RPMI8226 (cell line): ENCODE measurements at regions not wholly inside any gene's neighbourhood (a gene's known extent, or its start where the extent isn't known, plus 50 kb on each side); places are given as distances from the start of the nearest gene placed in this dataset.

ENCODE experiments used
- DNase-seq: peaks from one replicate; pipeline ENCODE4 v3.0.0-alpha.2; 2015

GRCh38 chr5:171657473-171657872 lies 128.1 kb upstream of the SMIM23 start:
- no peak for DNase-seq

DNA sequence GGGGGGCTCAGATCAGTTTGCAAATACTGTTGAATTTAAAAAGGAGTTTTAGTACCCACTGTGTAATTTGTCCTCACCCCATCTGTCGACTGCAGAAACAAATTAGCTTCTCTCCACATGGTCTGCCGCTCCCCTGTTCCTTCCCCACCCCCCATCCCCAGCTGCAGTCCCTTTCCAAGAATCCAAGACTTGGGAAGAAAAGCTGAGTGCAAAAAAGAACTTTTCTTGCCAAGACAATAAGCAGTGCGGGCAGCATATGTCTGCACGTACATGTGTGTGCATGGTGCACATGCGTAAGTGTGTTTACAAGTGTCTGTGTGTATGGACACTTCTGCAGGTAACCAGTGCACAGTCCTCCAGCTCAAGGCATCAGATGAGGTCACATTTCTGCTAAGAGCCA lies 125.7 kb upstream of the SMIM23 start:
- DNase-seq: no peak

GRCh38 chr5:171660434-171660833 lies 125.2 kb upstream of the SMIM23 start:
- DNase-seq: peak; percentile 94

GRCh38 chr5:171661143-171661542 lies 124.5 kb upstream of the SMIM23 start:
- DNase-seq: no peak

- DNase-seq: no peak
These were observed 122.1 kb upstream of the SMIM23 start for GRCh38 chr5:171663311-171664085.

DNA sequence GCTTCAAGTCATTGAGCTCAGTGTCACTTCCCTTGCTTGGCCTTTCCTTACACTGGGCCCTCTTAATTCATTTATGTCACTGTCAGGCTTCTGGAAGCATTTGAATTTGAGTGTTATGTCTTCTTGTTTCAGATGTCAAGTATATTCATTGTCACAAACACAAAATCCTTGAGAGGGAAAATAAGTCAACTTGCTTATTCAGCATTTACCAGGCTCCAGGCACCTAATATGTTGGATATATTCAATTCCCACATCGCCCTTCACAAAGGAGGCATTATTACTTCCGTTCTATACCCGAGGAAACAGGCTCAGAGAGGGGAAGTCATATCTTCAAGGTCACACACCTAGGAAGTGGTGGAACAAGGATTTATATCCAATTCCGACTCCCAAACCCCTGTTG lies 121.1 kb upstream of the SMIM23 start:
- no peak for DNase-seq

- DNase-seq: no peak
These were observed 118.8 kb upstream of the SMIM23 start for GRCh38 chr5:171666815-171667214.

- no peak for DNase-seq
These were observed 118.1 kb upstream of the SMIM23 start for GRCh38 chr5:171667341-171668096.

DNA sequence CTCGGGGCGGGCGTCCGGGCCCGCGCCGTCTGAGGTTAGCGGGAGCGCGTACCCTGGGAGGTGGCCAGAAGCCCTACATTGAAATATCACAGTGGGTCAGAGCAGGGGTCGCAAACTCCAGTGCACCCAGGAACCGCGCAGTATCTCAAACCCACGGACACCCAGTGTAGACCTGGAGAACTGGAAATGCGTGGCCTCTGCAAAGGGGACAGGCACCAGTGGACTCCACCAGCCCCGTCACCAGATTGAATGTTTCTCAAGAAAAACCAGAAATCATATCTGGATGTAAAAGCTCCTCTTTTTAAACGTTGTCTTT lies 117.6 kb upstream of the SMIM23 start:
- no peak for DNase-seq

DNA sequence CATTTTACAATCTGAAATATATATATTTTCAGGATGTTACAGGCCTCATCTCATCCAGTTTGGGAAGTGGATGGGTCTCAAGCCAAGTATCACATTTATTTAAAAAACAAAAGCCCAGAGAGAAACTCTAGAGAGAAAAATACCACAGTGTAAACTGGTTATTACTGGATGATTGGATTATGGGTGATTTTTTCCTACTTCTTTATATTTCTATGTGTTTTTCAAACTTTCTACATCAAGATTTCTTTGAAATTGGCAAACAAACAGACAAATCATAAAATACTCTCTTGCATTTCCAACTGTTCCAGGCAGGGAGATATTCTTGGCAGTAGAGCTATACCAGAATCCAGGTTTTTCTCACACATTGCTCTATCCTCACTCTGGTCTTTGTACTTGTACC lies 116.0 kb upstream of the SMIM23 start:
- DNase-seq: no peak

GRCh38 chr5:171672556-171672955 lies 113.1 kb upstream of the SMIM23 start:
- no peak for DNase-seq

DNA sequence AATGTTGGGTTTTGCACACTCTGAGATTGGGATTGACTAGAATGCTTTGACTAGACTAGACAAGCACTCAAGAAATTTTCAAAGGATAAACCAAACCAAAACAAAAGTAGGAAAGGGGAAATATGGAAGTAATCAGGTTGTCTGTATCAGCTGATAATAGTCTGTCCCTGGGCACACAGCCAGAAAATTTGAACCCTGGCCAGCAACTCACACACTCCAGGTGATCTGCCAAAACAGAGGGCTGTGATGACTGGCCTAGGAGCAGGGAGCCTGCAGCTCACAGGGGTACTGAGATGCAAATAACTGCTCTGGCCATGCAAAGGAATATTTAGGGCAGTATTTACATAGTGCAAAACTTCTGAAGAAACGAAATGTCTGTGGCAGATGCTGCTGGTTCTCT lies 112.3 kb upstream of the SMIM23 start:
- DNase-seq: peak; percentile 55

GRCh38 chr5:171673840-171674239 lies 111.8 kb upstream of the SMIM23 start:
- no peak for DNase-seq

DNA sequence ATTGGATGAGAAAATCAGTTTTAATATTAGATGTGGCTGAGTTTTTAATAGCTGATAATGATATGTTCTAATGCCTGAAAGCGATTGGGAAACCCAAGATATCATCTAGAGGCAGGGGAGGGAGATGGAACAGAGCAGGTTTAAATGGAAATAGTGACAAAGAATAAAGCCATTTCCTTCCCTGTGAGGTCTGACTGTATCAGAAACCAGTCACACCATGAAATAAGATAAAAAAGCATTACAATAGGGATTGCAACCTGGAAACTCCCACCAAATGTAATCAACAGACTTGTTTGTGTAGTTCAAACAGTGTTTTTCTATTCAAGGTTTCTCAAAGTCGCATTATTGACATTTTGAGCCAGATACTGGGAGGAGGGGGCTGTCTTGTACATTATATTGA lies 110.1 kb upstream of the SMIM23 start:
- DNase-seq: no peak

DNA sequence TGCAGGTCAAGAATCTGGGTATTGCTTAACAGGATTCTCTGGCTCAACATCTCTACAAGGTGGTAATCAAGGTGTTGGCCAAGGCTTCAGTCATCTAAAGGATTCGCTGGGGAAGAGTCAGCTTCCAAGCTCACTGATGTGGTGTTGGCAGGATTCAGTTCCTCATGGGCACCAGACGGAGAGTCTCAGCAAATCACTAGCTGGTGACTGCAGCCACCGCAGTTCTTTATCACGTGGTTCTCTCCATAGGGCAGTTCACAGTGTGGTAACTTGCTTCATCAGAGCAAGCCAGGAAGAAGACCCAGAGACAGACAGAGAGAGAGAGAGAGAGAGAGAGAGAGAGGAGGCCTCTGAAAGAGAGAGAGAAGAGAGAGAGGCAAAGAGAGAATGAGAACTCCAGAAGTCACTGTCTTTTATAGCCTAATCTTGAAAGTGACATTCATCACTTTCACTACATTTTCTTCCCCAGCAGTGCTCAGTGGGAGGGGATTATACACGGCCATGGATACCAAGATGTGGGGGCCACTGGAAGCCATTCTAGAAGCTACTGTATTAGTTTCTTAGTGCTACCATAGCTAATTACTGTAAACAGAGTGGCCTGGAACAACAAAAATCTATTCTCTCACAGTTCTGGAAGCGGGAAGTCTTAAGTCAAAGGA lies 109.2 kb upstream of the SMIM23 start:
- DNase-seq: peak; percentile 67

GRCh38 chr5:171678646-171679045 lies 107.0 kb upstream of the SMIM23 start:
- no peak for DNase-seq

GRCh38 chr5:171680485-171680884 lies 105.1 kb upstream of the SMIM23 start:
- DNase-seq: no peak

DNA sequence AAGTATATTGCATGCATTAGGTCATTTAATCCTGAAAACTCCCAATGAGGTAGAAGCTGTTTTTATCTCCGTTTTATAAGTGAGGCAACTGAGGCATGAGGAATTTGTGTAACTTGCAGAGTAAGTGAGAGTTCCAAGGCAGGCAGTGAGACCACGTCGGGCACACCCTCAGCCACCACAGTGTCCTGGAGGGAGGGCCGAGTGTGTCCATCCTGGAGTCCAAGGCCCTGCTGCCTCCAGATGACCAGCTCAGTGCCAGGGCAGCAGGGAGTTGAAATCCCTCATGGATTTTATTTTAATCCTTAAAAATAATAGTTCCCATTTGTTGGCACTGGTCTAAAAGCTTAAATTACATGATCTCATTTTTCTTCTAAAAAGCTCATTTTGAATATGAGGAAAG lies 104.6 kb upstream of the SMIM23 start:
- DNase-seq: no peak

DNA sequence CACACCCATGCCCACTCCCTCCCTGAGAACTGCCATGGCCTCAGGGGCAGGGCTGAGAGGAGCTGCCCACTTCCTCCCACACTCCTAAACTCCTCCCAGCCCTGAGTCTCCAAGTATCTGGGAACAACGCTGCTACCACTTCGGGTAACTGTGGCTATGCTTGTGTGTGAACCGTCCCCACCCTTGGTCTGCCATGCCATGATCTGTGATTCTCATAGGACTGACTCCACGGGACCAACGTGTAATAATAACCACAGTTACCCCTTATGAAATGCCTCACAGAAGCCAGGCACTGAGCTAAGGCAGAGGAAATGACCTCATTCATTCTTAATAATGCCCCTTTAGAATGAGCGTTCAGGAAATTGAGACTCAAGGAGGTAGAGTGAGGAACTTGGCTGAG lies 103.9 kb upstream of the SMIM23 start:
- no peak for DNase-seq

DNA sequence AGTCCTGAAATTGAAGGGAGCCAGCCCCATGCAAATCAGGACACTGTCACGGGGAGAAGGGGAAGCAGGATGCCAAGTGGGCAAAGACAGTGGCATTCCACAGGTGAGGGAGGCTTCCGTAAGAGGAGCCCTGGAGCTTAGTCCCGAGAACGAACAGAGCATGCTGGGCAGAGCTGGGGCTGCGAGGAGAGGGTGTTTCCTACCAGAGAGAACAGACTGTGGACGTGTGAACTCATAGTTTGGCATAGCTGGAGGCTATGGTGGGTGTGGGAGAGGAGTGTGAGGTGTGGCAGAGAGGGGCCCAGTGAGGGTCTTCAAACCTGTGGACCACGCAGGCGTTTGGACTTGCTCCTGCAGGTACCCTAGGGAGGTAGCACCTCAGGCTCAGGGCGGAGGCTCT lies 102.8 kb upstream of the SMIM23 start:
- no peak for DNase-seq

DNA sequence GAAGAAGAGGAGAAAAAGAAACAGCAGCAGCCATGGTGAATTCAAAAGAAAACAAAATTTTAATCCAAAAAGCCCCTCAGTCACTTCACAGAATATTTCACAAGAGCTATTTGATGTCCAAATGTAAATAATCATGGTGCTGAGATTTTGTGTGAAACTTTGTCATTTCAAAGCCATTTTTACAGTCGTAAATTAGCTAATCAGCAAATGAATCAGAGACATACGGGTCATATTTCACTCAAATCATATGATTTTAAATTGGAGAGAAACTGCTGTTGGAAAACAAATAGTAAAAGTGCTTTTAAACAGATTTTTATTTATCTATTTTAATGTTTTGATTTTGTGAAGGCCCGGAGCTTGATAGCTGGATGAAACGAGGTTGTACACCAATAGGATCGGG lies 101.4 kb upstream of the SMIM23 start:
- no peak for DNase-seq

DNA sequence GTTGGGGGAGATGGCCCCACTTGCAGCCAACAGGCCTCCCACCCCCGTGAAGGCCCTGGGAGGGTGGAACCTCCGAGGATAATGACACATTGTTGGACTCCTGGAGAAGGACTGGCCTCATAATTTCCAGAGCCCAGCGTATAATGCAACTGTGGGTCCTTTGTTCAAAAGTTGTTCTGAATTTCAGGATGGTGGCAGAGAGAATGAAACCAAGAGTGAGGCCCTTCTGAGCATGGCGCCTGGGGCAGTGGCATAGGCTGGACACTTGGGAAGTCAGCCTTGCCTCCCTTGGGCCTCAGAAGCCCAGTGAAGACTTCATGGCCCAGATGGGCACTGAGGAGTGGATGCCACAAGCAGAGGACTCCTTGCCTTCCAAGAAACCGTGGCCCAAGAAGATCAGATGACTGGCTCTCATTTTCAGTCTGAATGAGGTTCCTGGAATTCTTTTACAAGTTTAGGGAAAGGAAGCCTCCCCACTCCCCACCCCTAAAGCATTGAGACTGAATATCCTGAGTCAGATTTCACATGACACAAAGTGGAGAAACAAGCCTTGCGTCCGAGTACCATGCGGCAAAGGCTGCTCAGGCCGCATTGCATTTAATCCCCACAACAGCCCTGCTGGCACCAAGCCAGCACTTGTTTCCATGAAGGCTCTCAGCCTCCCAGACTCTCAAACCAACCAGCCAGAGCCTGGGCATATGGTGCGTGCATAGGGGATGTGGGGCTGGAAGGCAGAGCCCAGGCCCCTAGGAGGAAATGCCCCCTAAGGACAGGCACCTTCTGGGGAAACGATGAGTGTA lies 96.7 kb upstream of the SMIM23 start:
- DNase-seq: no peak

GRCh38 chr5:171689853-171690417 lies 95.7 kb upstream of the SMIM23 start:
- DNase-seq: no peak
